Neuronal stem cell (in vitro differentiated cells): ENCODE measurements at regions not wholly inside any gene's neighbourhood (a gene's known extent, or its start where the extent isn't known, plus 50 kb on each side); places are given as distances from the start of the nearest gene placed in this dataset.

ENCODE experiments used
- DNase-seq: peaks from one replicate; pipeline ENCODE4 v3.0.0-alpha.2; 2013; ENCODE audit warnings: low spot score
- H2AFZ ChIP-seq: one replicate; pipeline ENCODE4 v1.6.1; 2013; ENCODE audit warnings: mild to moderate bottlenecking, low read length, inconsistent platforms
- H2AK5ac ChIP-seq: 2 replicates; pipeline ENCODE4 v1.6.1; 2013; ENCODE audit warnings: low read depth, mild to moderate bottlenecking, inconsistent platforms, low read length, moderate library complexity, mixed read lengths
- H2BK120ac ChIP-seq: 2 replicates; pipeline ENCODE4 v1.6.1; 2013; ENCODE audit warnings: low read depth, mild to moderate bottlenecking, inconsistent platforms, low read length, moderate library complexity, mixed read lengths
- H2BK12ac ChIP-seq: one replicate; pipeline ENCODE4 v1.6.1; 2013; ENCODE audit warnings: low read length, inconsistent platforms
- H2BK15ac ChIP-seq: 2 replicates; pipeline ENCODE4 v1.6.1; 2013; ENCODE audit warnings: mild to moderate bottlenecking, low read length, inconsistent platforms, mixed read lengths
- H2BK5ac ChIP-seq: one replicate; pipeline ENCODE4 v1.6.1; 2013; ENCODE audit warnings: inconsistent platforms, mild to moderate bottlenecking, low read length, moderate library complexity
- H3K14ac ChIP-seq: one replicate; pipeline ENCODE4 v1.6.1; 2013; ENCODE audit warnings: low read length, inconsistent platforms
- H3K18ac ChIP-seq: 2 replicates; pipeline ENCODE4 v1.6.1; 2013; ENCODE audit warnings: low read length, inconsistent platforms
- H3K23ac ChIP-seq: 2 replicates; pipeline ENCODE4 v1.6.1; 2013; ENCODE audit warnings: low read depth, mild to moderate bottlenecking, mixed read lengths, low read length, inconsistent platforms; ENCODE audit not compliant: poor library complexity
- H3K27ac ChIP-seq: replicated peaks from 3 replicates; pipeline ENCODE4 v1.5.1; 2013; ENCODE audit warnings: low read length, inconsistent platforms
- H3K27me3 ChIP-seq, 3 experiments: 2 replicates each; pipeline ENCODE4 v1.6.1; 2013; ENCODE audit warnings: low read length in 3 of 3, mild to moderate bottlenecking in 2 of 3, inconsistent platforms in 1 of 3, low read depth in 1 of 3, mixed read lengths in 1 of 3, moderate library complexity in 1 of 3; ENCODE audit not compliant: control insufficient read depth in 3 of 3, insufficient read depth in 3 of 3
- H3K36me3 ChIP-seq, 2 donors: replicated peaks in 1 of 2; 2 replicates each; pipeline ENCODE4 v1.6.1; 2013; ENCODE audit warnings: low read length in 2 of 2; ENCODE audit not compliant: control insufficient read depth in 2 of 2, insufficient read depth in 2 of 2
- H3K4ac ChIP-seq: 2 replicates; pipeline ENCODE4 v1.6.1; 2013; ENCODE audit warnings: inconsistent platforms, mild to moderate bottlenecking, low read length, moderate library complexity
- H3K4me1 ChIP-seq, 2 donors: 1 replicate in 1 of 2; 2 replicates in 1 of 2; pipeline ENCODE4 v1.6.1; 2013; ENCODE audit warnings: low read length in 2 of 2, low read depth in 1 of 2; ENCODE audit not compliant: control insufficient read depth in 2 of 2, insufficient read depth in 1 of 2
- H3K4me2 ChIP-seq: one replicate; pipeline ENCODE4 v1.6.1; 2013; ENCODE audit warnings: mild to moderate bottlenecking, low read length, inconsistent platforms; ENCODE audit not compliant: insufficient read depth, poor library complexity, severe bottlenecking
- H3K4me3 ChIP-seq, 2 donors: 2 replicates each; pipeline ENCODE4 v1.5.1; 2013; ENCODE audit warnings: low read length in 2 of 2, mild to moderate bottlenecking in 2 of 2, inconsistent platforms in 1 of 2, moderate library complexity in 1 of 2
- H3K79me1 ChIP-seq: one replicate; pipeline ENCODE4 v1.6.1; 2013; ENCODE audit warnings: low read depth, mild to moderate bottlenecking, inconsistent platforms, low read length, moderate library complexity
- H3K9ac ChIP-seq: one replicate; pipeline ENCODE4 v1.6.1; 2013; ENCODE audit warnings: mild to moderate bottlenecking, low read depth, low read length, inconsistent platforms; ENCODE audit not compliant: poor library complexity
- H3K9me3 ChIP-seq, 2 donors: replicated peaks in 1 of 2; 2 replicates each; pipeline versions ENCODE3 to v1.6.1; 2013; ENCODE audit warnings: low read length in 2 of 2, mild to moderate bottlenecking in 2 of 2, inconsistent platforms in 1 of 2, low read depth in 1 of 2, mixed read lengths in 1 of 2, moderate library complexity in 1 of 2; ENCODE audit not compliant: control insufficient read depth in 2 of 2, insufficient read depth in 1 of 2
- H4K8ac ChIP-seq: one replicate; pipeline ENCODE4 v1.6.1; 2013; ENCODE audit warnings: low read depth, mild to moderate bottlenecking, inconsistent platforms, low read length, moderate library complexity
- H4K91ac ChIP-seq: one replicate; pipeline ENCODE4 v1.6.1; 2013; ENCODE audit warnings: low read length, low read depth, mild to moderate bottlenecking, inconsistent platforms; ENCODE audit not compliant: poor library complexity
- WGBS, 2 donors: extraction: QIAGEN DNeasy Blood & Tissue Kit; methylation state at CpG; one replicate each; pipeline ENCODE4 v1.1.7; 2013; ENCODE audit warnings: missing lambda C conversion rate in 2 of 2, mixed read lengths in 1 of 2; ENCODE audit not compliant: insufficient read length in 2 of 2, insufficient replicate concordance in 1 of 2; ENCODE audit errors: extremely low coverage in 2 of 2; 5-methylcytosine and 5-hydroxymethylcytosine counted together

- Histone ChIP-seq H3K79me1 (no peaks in the 10 kb centered on the region), H2BK5ac (no peak overlapping the region)
- no CpG with 5 or more reads among the region's 7 CpGs for WGBS, 2 donors
Observed at GRCh38 chr11:11211186-11211585, 141.9 kb downstream of the CSNK2A3 start.

GRCh38 chr11:11210446-11210845 is 142.6 kb downstream of the CSNK2A3 start:
- Histone ChIP-seq H3K27me3 (no peaks in the 10 kb centered on the region), H3K4me3 (no peak overlapping the region), H3K27ac (no peak overlapping the region), H3K4me2 (no peak overlapping the region), H3K23ac (no peak overlapping the region), H2AFZ (no peak overlapping the region), H2BK120ac (no peak overlapping the region), H3K36me3 (no peaks in the 10 kb centered on the region), H2BK15ac (no peak overlapping the region), H3K9ac (no peak overlapping the region), H2BK12ac (no peak overlapping the region), H2BK5ac (no peak overlapping the region), H3K9me3 (peaks cover 0 to 3% of the 10 kb centered on the region in 2 donors), H3K18ac (no peak overlapping the region), H2AK5ac (no peak overlapping the region), H4K8ac (no peak overlapping the region), H3K14ac (no peak overlapping the region), H3K4ac (no peak overlapping the region), H4K91ac (no peak overlapping the region), H3K79me1 (no peaks in the 10 kb centered on the region), H3K4me1 (peaks cover 0 to 2% of the 10 kb centered on the region in 2 donors)
- DNase-seq, result no peak
- no CpG with 5 or more reads among the region's 3 CpGs for WGBS, 2 donors

More at GRCh38 chr11:11211186-11211585, 141.9 kb downstream of the CSNK2A3 start:
- no peak overlapping the region for H2AFZ ChIP-seq
- H4K8ac ChIP-seq, result no peak overlapping the region
- H3K4me3 ChIP-seq, result no peak overlapping the region
- no peak overlapping the region for H2BK15ac ChIP-seq
- H2BK12ac ChIP-seq, result no peak overlapping the region
- H3K27ac ChIP-seq, result no peak overlapping the region
- H3K9ac ChIP-seq, result no peak overlapping the region
- no peak overlapping the region for H2AK5ac ChIP-seq
- no peak overlapping the region for H3K4me2 ChIP-seq
- H3K4me1 ChIP-seq, result peaks cover 0 to 8% of the 10 kb centered on the region in 2 donors
- H2BK120ac ChIP-seq, result no peak overlapping the region
- no peak overlapping the region for H3K23ac ChIP-seq
- no peaks in the 10 kb centered on the region for H3K27me3 ChIP-seq
- H4K91ac ChIP-seq, result no peak overlapping the region
- H3K36me3 ChIP-seq, result no peaks in the 10 kb centered on the region
- no peak overlapping the region for H3K4ac ChIP-seq
- no peak overlapping the region for H3K18ac ChIP-seq
- DNase-seq, result no peak
- H3K9me3 ChIP-seq, result peaks cover 0 to 3% of the 10 kb centered on the region in 2 donors
- H3K14ac ChIP-seq, result no peak overlapping the region

GRCh38 chr11:11209967-11210366 is 143.1 kb downstream of the CSNK2A3 start:
- H4K91ac ChIP-seq, result no peak overlapping the region
- H3K4me3 ChIP-seq, result no peak overlapping the region
- H3K4me2 ChIP-seq, result no peak overlapping the region
- H3K4me1 ChIP-seq, result no peaks in the 10 kb centered on the region
- H3K27me3 ChIP-seq, result no peaks in the 10 kb centered on the region
- H3K36me3 ChIP-seq, result no peaks in the 10 kb centered on the region
- no peak for DNase-seq
- no peak overlapping the region for H2AK5ac ChIP-seq
- no peak overlapping the region for H3K18ac ChIP-seq
- H4K8ac ChIP-seq, result no peak overlapping the region
- no peak overlapping the region for H2BK15ac ChIP-seq
- no peak overlapping the region for H2AFZ ChIP-seq
- H2BK120ac ChIP-seq, result no peak overlapping the region
- WGBS, 2 donors, result no CpG with 5 or more reads among the region's 2 CpGs
- peaks cover 0 to 3% of the 10 kb centered on the region in 2 donors for H3K9me3 ChIP-seq
- no peak overlapping the region for H3K27ac ChIP-seq
- H2BK12ac ChIP-seq, result no peak overlapping the region
- H3K4ac ChIP-seq, result no peak overlapping the region
- no peak overlapping the region for H3K23ac ChIP-seq
- no peaks in the 10 kb centered on the region for H3K79me1 ChIP-seq
- H3K9ac ChIP-seq, result no peak overlapping the region
- no peak overlapping the region for H2BK5ac ChIP-seq
- H3K14ac ChIP-seq, result no peak overlapping the region

- no peaks in the 10 kb centered on the region for H3K79me1 ChIP-seq
- H4K8ac ChIP-seq, result no peak overlapping the region
- no CpG with 5 or more reads among the region's 4 CpGs for WGBS, 2 donors
- H2BK12ac ChIP-seq, result no peak overlapping the region
- no peak overlapping the region for H3K23ac ChIP-seq
- no peak overlapping the region for H2BK15ac ChIP-seq
- no peak overlapping the region for H3K18ac ChIP-seq
- H3K27me3 ChIP-seq, result no peaks in the 10 kb centered on the region
- H2AK5ac ChIP-seq, result no peak overlapping the region
- no peak overlapping the region for H3K9ac ChIP-seq
- no peak overlapping the region for H2AFZ ChIP-seq
- no peak overlapping the region for H3K4me2 ChIP-seq
- H3K14ac ChIP-seq, result no peak overlapping the region
- H3K36me3 ChIP-seq, result no peaks in the 10 kb centered on the region
- peaks cover 0 to 3% of the 10 kb centered on the region in 2 donors for H3K9me3 ChIP-seq
- no peak for DNase-seq
- H2BK5ac ChIP-seq, result no peak overlapping the region
- H2BK120ac ChIP-seq, result no peak overlapping the region
- H3K4ac ChIP-seq, result no peak overlapping the region
- no peak overlapping the region for H3K27ac ChIP-seq
- H3K4me1 ChIP-seq, result no peaks in the 10 kb centered on the region
- no peak overlapping the region for H3K4me3 ChIP-seq
- H4K91ac ChIP-seq, result no peak overlapping the region
Observed at GRCh38 chr11:11208994-11209393, 144.1 kb downstream of the CSNK2A3 start.
